ENCODE measurements at regions not wholly inside any gene's neighbourhood (a gene's known extent, or its start where the extent isn't known, plus 50 kb on each side); places are given as distances from the start of the nearest gene placed in this dataset.

- DNase-seq = peak; percentile 52 to 88 (median 66)
- no peak for TF ChIP-seq CTCF (IDR thresholded peaks at IDR 0.05)
- intact Hi-C loops (cut with DNase I) = no loop called here
- Histone ChIP-seq H3K27ac (peak overlapping the region in 2 of 4 donors; percentile 5 to 46), H3K27me3 (no peaks in the 10 kb centered on the region), H3K36me3 (no peaks in the 10 kb centered on the region), H3K4me3 (peak overlapping the region; percentile 33 to 72 (median 54)), H3K9me3 (no peaks in the 10 kb centered on the region), H3K4me1 (no peaks in the 10 kb centered on the region)
- 3% methylated on average over 56 to 59 of the region's 59 CpGs for WGBS, 2 donors
- peak; percentile 90 to 96 (median 94) for ATAC-seq
- FAIRE-seq = no peak
Measured at GRCh38 chr3:107240183-107241091, 136.8 kb upstream of the CCDC54 start.

DNA sequence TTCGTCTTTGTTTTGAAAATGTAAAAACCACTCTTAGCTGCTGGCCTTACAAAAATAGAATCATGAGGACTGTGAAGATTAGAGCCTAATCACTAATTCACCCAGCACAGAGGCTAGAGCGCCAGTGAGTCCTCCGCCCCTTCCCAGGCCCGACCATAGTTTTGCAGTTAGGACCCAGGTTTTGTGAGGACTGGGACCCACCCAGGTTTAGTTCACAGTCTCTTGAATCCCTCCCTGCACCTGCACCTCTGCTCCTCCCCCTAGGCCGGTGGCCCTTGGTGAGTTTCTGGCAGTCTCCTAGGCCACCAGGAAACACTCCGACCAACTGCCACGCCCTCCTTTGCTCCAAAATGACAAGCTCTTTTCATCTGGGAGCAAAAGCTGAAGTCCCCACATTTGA, 136.0 kb upstream of the CCDC54 start:
- DNase-seq (peak in 1 of 6 donors; percentile 18), FAIRE-seq (no peak), ATAC-seq (peak; percentile 44 to 76 (median 64))
- peak overlapping the region; percentile 33 to 72 (median 54) for H3K4me3 ChIP-seq
- 37 to 42% methylated on average over 7 of the region's 7 CpGs for WGBS, 2 donors
- no peaks in the 10 kb centered on the region for H3K27me3 ChIP-seq
- intact Hi-C loops (cut with DNase I) = no loop called here
- H3K4me1 ChIP-seq = no peaks in the 10 kb centered on the region
- no peak for TF ChIP-seq CTCF (IDR thresholded peaks at IDR 0.05)
- no peaks in the 10 kb centered on the region for H3K9me3 ChIP-seq
- no peak overlapping the region for H3K27ac ChIP-seq
- no peaks in the 10 kb centered on the region for H3K36me3 ChIP-seq

GRCh38 chr3:107242579-107242978, 134.7 kb upstream of the CCDC54 start:
- Histone ChIP-seq H3K36me3 (no peaks in the 10 kb centered on the region), H3K4me1 (no peaks in the 10 kb centered on the region), H3K4me3 (no peak overlapping the region), H3K9me3 (no peaks in the 10 kb centered on the region), H3K27ac (no peak overlapping the region), H3K27me3 (no peaks in the 10 kb centered on the region)
- DNase-seq (no peak), FAIRE-seq (no peak), ATAC-seq (no peak)
- intact Hi-C loops (cut with DNase I) = no loop called here
- WGBS, 2 donors = 62 to 73% methylated on average over 8 of the region's 8 CpGs
- no peak for TF ChIP-seq CTCF (IDR thresholded peaks at IDR 0.05)

GRCh38 chr3:107247116-107247515, 130.1 kb upstream of the CCDC54 start:
- no peak for FAIRE-seq
- Histone ChIP-seq H3K4me1 (no peaks in the 10 kb centered on the region), H3K36me3 (no peaks in the 10 kb centered on the region), H3K9me3 (no peaks in the 10 kb centered on the region), H3K27me3 (no peaks in the 10 kb centered on the region), H3K27ac (no peak overlapping the region), H3K4me3 (no peak overlapping the region)
- ATAC-seq = no peak
- 96 to 97% methylated on average over 2 of the region's 2 CpGs for WGBS, 2 donors
- TF ChIP-seq CTCF (IDR thresholded peaks at IDR 0.05) = no peak
- intact Hi-C loops (cut with DNase I) = no loop called here
- no peak for DNase-seq

DNA sequence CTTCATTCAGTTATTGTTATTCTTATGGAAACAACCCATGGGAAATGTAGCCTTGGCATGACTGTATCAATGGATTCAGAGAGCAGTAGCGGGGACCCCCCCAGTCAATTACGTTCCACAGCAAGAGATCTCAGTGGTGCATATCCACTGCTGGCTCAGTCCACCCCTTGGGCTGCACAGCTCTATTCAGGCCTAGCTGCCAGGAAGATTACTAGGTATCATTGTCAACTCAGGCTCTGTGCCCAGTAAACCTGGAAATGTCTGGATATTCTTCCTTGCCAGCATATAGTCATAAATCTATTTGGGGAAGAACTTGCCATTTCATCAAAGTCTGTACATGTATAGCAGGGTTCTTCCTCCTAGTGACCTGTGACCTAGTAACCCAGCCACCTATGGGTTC, 128.1 kb upstream of the CCDC54 start:
- WGBS, 2 donors = 95 to 97% methylated on average over 2 of the region's 2 CpGs
- intact Hi-C loops (cut with DNase I) = no loop called here
- DNase-seq (no peak), ATAC-seq (no peak), FAIRE-seq (no peak)
- no peaks in the 10 kb centered on the region for H3K36me3 ChIP-seq
- H3K9me3 ChIP-seq = no peaks in the 10 kb centered on the region
- H3K27me3 ChIP-seq = peaks cover 0 to 3% (median 0%) of the 10 kb centered on the region in 4 donors
- no peak overlapping the region for H3K4me3 ChIP-seq
- no peak for TF ChIP-seq CTCF (IDR thresholded peaks at IDR 0.05)
- no peak overlapping the region for H3K27ac ChIP-seq
- H3K4me1 ChIP-seq = no peaks in the 10 kb centered on the region

Data from pancreas (tissue), 10 donors.